SHP77 (cell line): ENCODE measurements at regions not wholly inside any gene's neighbourhood (a gene's known extent, or its start where the extent isn't known, plus 50 kb on each side); places are given as distances from the start of the nearest gene placed in this dataset.
A peak's percentile ranks its signal among the peaks of the same experiment; 100 is the strongest.

Source experiments
- DNase-seq, 2 experiments: peaks; one replicate each; lab custom pipeline; 2025; lab: John Stamatoyannopoulos, UW

DNA sequence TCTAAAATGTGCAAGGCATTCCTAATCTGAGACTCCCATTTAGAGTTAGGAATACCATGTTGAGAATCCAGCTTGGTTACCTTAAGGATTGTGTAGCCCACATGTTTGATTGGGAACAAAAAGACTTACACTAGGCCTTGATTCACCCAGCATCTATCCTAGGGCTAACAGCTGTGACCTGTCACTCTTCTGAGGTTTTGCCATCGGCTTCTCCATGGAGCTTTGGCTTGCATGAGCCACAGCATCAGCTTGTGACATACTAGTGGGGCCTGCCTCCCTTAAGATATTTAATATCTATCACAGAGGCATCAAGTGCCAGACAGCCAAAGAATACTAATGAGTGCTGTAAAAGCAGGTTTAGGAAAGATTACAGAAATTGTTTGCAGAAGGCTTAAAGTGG, 241.3 kb upstream of the UBE2E3 start:
- DNase-seq, result no peak

DNA sequence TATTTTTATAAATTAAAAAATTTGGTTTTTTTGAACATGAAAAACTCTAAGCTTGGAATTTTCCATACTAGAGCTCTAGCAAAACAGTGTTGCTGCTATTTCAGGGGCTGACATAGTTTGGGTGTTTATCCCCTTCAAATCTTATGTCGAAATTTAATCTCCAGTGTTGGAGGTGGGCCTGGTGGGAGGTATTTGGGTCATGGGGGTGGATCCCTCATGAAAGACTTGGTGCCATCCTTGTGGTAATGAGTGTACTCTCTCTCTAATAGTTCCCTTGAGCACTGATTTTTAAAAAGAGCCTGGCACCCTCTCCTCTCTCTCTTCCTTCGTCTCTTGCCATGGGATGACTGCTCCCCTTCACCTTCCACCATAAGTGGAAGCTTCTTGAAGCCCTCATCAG, 244.6 kb upstream of the UBE2E3 start:
- no peak for DNase-seq

DNA sequence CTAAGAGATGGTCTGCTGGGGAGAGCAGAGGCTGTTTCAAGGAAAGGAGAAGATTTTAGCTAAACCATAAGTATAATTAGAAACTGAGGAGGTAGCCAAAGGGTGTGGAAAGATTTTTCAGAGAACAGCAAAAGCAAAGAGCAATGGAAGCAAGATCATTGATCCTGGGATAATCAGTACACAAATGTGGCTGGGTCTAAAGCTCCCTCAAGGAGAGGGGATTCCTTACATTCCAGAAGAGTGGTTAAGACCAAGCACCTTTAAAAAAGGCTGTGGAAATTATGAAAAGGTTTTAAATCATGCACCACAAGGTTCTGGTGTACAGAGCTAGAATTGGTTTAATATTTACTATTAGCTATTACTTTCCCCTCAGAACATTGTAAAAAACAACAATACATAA, 246.0 kb upstream of the UBE2E3 start:
- no peak for DNase-seq

DNA sequence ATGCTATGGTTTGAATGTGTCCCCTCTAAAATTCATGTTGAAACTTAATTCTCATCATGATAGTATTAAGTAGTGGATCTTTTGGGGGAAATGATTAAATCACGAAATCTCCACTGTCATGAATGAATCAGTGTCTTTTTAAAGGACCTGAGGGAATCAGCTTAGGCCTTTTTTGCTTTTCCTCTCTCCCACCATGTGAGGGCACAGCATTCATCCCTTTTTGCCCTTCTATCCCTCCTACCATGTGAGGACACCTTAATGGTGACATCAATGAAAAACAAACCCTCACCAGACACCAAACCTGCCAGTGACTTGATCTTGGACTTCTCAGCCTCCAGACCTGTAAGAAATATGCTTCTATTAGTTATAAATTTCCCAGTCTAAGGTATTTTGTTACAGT, 247.1 kb upstream of the UBE2E3 start:
- DNase-seq, result no peak

DNA sequence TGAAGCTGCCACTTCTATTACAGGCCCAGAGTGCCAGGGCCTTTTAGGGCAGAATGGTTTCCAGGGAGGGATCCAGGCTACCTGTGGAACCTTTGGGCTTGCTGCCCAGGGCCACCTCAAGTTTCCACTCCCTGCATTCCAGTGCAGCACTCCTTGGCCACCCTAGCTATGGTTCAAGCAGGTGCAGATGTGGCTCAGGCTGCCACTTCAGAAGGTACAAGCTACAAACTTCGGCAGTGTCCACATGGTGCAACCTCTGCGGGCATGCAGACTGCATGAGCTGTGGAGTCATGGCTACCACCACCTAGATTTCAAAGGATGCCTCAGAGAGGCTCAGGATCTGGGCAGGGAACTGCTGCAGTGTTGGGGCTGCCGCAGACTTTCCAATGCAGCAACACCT, 248.1 kb upstream of the UBE2E3 start:
- no peak for DNase-seq

DNA sequence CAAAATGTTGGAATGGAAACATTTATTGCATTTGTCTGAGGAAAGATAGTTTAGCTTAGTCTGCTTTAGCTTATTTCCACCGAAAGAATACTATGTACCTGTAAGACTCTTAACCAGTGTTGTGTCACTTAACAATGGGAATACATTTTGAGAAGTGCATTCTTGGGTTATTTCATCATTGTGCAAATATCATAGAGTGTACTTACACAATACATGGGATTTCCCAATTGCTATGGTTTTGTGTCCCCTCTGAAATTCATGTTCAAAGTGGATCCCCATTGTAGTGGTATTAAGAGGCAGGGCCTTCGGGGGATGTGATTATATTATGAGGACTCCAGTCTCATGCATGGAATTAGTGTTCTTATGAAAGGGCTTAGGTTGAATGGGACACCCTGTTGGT, 249.4 kb upstream of the UBE2E3 start:
- no peak for DNase-seq

DNA sequence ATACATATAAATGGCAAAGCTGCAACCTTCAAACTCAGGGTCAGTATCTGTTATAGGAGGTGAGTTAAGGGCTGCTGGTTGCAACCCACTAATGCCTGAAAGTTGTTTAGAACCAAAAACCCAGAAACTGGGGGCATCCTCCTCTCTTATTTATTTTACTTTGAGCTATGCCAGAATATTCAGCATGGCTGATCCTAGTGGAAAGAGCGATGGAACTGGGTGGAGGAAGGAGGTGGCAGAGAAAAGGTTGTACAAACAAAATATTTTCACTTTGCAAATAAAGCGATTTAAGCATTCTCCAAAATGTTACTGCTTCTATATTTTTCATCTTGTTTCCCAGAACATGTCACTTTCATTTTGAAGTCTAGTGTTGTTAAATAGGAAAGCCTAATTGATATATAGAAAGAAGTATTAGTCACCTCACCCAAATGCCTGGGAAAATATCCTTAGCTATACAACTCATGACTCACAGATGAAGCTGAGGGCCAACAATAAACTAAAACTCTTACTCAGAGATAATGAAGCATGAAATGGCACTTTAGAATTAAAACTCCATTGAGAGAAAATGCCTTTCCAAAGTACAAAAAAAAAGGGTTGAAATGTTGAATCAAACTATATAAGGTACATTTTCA, 251.4 kb upstream of the UBE2E3 start:
- no peak for DNase-seq

DNA sequence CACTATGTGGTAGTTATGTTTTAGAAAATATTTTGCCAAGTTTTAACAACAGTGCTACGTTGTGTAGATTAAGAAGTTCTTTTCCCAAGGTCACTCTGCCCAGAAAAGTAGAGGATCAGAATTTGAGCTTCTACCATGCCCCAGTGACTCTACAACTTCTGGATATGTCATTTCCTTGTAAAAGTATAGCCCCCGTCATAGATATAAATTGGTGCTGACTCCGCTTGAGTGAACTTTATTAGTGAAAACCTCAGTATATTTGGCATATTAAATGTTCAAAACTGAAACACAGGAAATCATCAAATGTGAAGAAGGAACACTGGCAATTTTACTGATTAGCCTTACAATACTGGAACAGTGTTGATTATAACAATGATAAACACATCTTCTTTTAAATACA, 256.7 kb upstream of the UBE2E3 start:
- DNase-seq, result no peak

DNA sequence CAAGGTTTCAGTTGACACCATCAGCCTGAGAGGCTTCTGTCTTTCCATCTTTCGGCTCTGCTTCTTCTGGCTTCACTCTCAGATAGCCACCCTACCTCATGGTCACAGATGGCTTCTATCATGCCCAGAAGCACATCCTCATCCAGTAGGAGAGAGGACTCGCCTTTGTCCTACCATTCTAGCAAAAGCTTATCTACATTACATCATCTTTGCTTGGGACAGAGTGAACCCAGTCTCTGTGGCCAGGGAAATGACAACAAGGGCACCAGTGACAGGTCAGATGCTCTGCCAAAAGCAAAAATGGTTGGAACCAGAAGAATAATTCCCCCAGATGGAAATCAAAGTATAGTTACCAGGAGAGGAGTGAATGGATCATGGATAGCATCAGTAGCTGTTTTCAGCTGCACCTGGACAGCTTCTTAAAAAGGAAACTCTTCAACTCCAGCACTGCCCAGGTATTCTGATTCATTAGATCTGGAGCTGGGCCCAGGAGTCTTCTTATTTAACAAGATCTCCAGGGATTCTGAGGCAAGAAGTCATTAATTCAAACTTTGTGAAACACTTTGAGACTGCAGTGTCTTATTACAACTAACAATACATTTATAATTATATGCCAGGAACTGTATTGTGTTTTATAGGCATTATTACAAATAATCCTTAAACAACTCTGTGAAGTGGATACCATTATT, 257.7 kb upstream of the UBE2E3 start:
- DNase-seq, result no peak

DNA sequence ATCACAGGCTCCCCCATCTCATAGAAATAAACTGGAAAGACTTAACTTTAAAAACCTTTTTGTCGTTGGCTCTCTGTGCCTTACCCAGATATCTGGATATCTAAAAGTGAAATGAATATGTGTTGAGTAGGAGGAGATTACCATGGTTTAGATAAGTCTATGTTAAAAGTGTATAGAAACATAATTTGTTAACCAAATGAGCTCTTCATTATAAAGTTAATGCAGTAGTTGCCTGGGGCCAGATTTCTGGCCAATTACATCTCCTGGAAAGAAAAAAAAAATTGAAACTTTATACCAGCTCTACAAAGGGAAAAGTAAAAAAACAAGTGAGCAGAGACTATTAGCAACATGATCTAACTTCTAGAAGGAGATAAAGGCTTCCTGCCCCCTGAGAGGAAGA, 259.6 kb upstream of the UBE2E3 start:
- DNase-seq, result no peak

DNA sequence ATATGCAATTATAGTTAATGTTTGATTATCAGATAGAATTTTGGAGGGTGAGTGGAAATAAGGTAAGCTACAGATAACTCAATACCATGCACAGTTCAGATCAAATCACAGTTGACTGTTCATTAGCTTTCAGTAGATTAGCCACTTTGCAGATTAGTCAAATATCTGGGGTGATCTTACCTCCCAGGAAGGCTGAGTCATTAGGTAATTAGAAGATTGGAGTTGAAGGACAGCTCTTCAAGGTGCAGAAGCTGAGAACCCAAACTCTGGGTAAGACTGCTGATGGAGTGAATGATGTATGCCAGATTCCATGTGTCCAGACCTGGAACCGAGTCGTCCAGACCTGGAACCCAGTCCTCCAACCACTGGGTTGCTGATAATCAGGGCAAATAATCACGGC, 262.8 kb upstream of the UBE2E3 start:
- DNase-seq, result no peak

DNA sequence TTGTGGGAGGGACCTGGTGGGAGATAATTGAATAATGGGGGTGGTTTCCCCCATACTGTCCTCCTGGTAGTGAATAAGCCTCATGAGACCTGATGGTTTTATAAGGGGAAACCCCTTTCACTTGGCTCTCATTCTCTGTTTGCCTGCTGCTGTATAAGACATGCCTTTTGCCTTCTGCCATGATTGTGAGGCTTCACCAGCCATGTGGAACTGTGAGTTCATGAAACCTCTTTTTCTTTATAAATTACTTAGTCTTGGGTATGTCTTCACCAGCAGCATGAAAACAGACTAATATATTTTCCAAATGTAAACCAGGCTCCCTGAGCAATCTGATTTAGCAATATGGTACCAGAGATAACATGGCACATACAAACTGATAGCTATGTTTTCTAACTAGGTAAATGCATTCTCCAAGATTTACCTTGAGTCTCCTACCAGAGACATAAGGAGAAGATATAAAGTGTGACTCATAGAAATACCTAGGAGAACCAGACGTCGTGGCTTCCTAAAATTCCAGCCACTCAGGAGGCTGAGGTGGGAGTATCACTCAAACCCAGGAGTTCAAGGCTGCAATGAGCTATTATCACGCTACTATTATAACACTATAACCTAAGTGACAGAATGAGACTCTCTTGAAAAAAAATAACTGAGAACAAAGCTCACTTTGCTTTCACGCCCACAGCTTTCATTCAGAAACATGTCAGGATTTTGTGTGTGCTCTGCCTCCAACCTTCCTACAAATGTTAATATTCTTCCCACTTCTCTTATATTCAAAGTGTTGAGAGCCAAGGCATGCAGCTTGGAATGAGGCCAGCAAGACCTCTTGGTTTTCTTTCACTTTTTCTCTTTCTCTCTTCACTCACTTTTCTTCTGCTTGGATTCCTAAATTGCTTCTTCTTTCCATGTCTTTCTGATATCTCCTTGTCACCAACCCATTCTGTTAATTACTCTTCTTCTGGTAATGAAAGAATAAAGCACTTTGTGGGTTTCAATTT, 263.9 kb upstream of the UBE2E3 start:
- DNase-seq, result no peak

DNA sequence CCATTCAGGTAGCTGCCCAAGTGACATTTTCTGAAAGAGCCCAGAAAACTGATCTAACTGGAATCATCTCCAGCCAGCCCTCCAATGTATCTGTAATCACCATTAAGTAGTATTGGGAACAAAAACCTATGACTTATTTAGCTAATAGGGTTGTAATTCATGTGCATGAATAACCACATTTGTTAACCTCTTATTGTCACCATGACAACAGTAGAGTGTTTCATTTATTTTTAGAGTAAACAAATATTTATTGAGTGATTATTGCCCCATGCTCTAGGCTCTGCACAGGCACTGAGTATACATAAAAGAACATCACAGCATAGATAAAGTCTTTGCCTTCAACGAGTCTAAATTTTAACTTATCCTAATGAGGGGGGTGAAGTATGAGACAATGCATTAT, 265.4 kb upstream of the UBE2E3 start:
- DNase-seq, result no peak

DNA sequence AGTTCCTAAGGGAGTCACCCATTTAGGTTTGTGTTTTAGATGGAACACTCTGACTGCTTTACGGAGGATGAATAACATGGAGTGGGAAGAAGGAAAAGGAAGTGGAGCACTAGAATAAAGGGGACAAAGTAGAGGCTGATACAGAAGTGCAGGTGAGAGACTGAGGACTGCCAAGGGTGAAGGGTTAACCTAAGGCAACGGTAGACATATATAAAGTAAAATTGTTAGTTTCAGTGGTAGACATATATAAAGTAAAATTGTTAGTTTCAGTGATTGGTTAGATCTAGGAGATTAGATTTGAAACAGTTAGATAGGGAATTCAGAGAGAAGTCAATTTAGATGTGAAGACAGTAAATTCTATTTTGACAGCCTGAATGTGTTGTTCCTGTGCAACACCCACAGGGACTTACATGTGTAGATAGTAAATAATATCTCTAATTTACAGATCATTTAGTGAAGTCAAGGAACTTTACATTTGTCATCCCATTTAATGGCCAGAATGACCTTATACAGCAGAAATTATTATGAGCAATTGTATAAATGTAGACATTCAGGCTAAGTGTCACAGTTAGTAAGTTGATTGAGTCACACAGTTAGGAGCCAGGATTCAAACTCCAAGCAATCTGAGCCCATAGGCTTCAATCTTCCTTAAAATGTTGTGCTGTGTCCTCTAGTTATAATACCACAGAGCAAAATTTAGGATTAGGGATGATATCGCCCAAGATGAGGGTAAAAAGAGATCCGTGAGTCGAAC, 270.8 kb upstream of the UBE2E3 start:
- DNase-seq, result no peak

DNA sequence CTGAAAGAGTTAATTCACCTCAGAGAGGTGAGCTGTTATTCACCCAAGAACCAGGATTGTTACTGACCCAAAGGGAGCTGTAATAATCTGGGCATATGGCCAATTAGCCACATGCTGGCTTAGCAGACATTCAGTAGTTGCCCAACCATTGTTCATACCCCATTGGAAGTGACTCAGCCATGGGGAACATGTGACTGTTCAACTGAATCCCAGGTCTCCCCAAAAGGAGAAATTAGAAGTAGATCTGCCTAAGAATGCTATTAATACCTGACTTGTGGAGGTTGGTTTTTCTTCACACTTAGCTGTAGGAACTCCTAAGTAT, 272.6 kb upstream of the UBE2E3 start:
- peak; percentile 23 to 33 for DNase-seq

DNA sequence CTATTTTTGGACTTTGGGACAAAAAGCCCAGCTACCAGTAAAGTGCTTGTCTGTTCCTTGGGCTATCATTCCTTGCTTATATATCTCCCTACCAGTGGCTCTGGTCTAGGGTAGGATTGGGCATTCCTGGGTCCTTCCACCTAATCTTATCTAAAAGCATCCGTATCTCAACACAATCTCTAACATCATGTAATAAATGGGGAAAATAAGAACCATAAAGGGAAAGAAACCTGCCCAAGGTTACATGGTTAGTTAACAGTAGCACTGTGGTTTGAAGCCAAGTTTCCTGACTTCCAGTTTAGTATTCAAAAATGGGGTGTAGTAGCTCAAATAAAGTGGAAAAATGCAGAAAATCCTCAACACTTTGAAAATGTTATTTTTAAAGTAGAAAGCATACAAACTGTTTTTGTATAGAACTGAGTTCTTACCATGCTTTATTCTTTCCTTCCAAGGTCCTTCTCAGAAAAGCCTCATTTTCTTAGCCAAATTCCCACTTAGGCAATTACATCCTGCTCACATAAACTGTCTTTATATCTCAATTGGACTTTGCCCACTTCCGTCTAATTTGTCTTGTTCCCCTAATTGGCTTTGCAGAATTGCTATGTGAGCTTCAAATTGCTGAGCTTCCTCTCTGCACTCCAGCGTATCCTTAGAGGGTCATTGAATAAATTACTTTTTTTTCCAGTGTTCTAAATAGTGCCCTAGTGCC, 273.1 kb upstream of the UBE2E3 start:
- DNase-seq, result no peak

DNA sequence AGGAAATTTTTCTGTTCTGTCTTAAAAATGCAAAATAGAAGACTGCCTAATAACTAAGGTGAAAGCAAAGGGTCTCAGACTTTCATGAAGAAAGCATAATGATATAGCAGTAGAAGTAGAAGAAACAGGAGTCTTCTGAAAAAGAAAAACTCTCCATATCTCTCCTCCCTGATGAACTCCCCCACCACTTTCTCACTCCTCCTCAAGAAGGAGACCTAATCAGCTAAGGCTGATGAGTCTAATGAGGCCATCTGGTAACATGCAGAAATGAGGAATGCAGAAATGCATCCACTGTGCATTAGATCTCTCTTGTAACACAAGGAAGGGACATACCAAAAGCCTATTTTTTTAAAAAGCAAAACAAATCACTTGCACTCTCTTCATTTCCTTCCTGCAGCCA, 273.7 kb upstream of the UBE2E3 start:
- no peak for DNase-seq

DNA sequence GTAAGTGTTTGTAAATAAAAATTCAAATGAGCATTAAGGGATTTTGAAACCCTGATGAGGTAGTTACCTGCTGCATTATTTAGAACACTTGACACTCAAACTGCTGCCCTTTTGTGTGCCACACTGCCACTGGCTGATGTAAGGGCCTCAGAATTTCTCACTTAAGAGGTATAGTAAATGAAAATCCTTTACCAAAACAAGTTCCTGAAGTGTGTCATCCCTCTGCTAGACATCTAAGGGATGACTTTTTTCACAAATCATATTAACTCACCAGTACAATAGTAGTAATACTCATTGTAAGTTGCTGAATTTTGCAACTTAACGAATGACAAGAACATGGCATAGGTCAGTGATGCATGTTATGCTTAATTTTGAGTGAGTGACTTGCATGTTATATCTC, 274.9 kb upstream of the UBE2E3 start:
- no peak for DNase-seq

DNA sequence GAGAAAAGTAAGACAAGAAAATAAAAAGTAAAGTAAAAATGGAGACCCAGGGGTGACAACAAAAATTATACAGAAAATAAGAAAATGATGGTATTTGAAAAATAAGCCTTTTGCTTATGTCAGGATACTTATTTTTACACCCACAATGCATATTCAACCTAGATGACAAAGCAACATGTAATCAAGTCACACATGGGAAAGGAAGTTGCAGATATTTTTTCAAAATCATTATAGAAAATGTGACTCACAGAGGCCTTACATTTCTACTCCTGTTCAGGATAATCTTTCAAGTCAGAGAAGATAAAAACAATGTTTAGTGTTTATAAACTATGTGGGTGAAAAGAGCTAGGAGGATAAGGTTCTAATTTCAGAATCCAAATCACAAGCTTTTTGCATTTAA, 275.3 kb upstream of the UBE2E3 start:
- DNase-seq, result no peak

DNA sequence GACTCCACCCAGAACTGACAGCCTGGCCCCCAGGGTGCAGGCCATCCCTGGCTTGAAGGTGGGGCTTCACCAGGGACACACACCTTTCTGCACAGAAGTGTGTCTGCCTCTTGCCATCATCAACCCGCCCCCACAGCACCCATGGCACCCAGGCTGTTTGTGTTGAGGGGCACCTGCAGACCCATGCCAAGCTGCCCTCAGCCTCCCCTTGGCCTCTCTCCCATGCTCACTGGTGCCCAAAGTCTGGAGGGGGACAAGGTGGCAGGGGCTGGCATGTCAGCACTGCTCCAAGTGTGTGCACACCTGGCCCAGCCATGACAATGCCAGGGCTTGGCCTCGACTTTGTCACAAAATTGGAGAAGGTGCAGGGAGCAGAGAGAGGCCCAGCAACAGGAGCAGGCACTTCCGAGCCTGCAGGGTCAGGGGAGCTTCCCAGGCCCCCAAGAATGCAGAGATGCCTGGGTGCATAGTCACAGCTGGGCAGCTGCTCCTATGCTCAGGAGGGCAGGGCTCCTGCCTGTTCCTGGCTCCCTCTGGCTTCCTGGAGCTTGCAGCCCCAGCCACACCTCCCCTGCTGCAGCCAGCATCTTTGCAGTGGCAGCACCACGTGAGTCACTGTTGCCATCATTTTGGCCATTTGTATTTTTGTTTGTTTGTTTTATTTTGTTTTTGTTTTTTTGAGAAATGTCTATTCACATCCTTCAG, 280.6 kb upstream of the UBE2E3 start:
- DNase-seq, result no peak

DNA sequence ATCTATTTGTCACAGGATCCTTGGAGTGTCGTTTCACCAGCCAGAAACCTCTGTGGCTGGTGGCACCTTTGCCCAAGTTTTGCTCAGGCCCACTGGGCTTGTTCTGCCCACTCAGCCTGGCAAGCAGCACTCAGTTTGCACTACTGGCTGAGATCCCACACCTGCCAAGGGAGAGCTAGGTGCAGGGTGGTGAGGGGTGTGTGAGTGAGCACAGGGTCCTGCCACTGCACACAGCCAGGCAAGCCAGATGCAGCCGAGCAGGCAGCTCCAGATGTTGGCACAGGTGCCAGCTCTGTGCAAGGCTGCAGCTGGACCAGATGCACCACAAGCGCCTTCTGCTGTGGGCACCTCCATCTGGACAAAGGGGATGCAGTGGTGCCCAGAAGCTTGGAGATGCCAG, 281.7 kb upstream of the UBE2E3 start:
- no peak for DNase-seq
